Liver (tissue), 8 donors: ENCODE measurements at regions not wholly inside any gene's neighbourhood (a gene's known extent, or its start where the extent isn't known, plus 50 kb on each side); places are given as distances from the start of the nearest gene placed in this dataset.

Source experiments
- DNase-seq: peaks from one replicate; pipeline ENCODE4 v3.0.0-alpha.2; 2017; ENCODE audit warnings: low spot score
- H3K27ac ChIP-seq, 2 donors: one replicate each; pipeline ENCODE4 v1.7.0; 2013; ENCODE audit warnings: inconsistent platforms in 2 of 2, low read length in 2 of 2, control low read depth in 1 of 2, low read depth in 1 of 2, mild to moderate bottlenecking in 1 of 2
- H3K27me3 ChIP-seq, 4 donors: one replicate each; pipeline versions ENCODE4 v1.6.1 to v1.7.0; 2013; ENCODE audit warnings: low read length in 3 of 4, inconsistent platforms in 1 of 4, mild to moderate bottlenecking in 1 of 4, moderate library complexity in 1 of 4; ENCODE audit not compliant: control insufficient read depth in 4 of 4, insufficient read depth in 4 of 4
- H3K36me3 ChIP-seq, 4 donors: one replicate each; pipeline versions ENCODE4 v1.6.1 to v1.7.0; 2013; ENCODE audit warnings: low read length in 3 of 4, mild to moderate bottlenecking in 3 of 4, low read depth in 1 of 4, moderate library complexity in 1 of 4; ENCODE audit not compliant: control insufficient read depth in 4 of 4, insufficient read depth in 3 of 4
- H3K4me1 ChIP-seq, 4 donors: one replicate each; pipeline versions ENCODE4 v1.6.1 to v1.7.0; 2013; ENCODE audit warnings: low read length in 3 of 4, mild to moderate bottlenecking in 3 of 4, moderate library complexity in 1 of 4; ENCODE audit not compliant: control insufficient read depth in 4 of 4, insufficient read depth in 4 of 4
- H3K4me3 ChIP-seq, 3 donors: one replicate each; pipeline versions ENCODE4 v1.6.1 to v1.7.0; 2013; ENCODE audit warnings: low read length in 3 of 3, control low read depth in 1 of 3, low read depth in 1 of 3, mild to moderate bottlenecking in 1 of 3
- H3K9ac ChIP-seq, 2 donors: one replicate each; pipeline ENCODE4 v1.7.0; 2013; ENCODE audit warnings: low read length in 2 of 2, mild to moderate bottlenecking in 2 of 2, moderate library complexity in 2 of 2, control low read depth in 1 of 2, low read depth in 1 of 2
- H3K9me3 ChIP-seq, 4 donors: one replicate each; pipeline versions ENCODE4 v1.6.1 to v1.7.0; 2013; ENCODE audit warnings: low read length in 3 of 4; ENCODE audit not compliant: control insufficient read depth in 4 of 4
- CTCF ChIP-seq: fragments of 150-350 bp; IDR thresholded peaks from 2 replicates; pipeline ENCODE4 v1.5.1; 2017; ENCODE audit warnings: improper control_type of control experiment, low read depth, low read length; ENCODE audit not compliant: missing input control
- EGR1 ChIP-seq, 2 donors: IDR thresholded peaks; 2 replicates each; pipeline ENCODE4 v1.6.1; 2016 to 2018; ENCODE audit warnings: antibody characterized with exemption in 2 of 2, low read depth in 2 of 2
- FOXA1 ChIP-seq: IDR thresholded peaks from 2 replicates; pipeline ENCODE4 v1.6.1; 2016; ENCODE audit warnings: antibody characterized with exemption
- FOXA2 ChIP-seq: IDR thresholded peaks from 2 replicates; pipeline ENCODE4 v1.6.1; 2016; ENCODE audit warnings: antibody characterized with exemption
- GABPA ChIP-seq, 2 donors: IDR thresholded peaks in 1 of 2; conservative IDR thresholded peaks in 1 of 2; 2 replicates each; pipeline ENCODE4 v1.6.1; 2016; ENCODE audit warnings: antibody characterized with exemption in 2 of 2, mild to moderate bottlenecking in 1 of 2, moderate library complexity in 1 of 2
- HNF4A ChIP-seq, 2 donors: conservative IDR thresholded peaks; 2 replicates each; pipeline ENCODE4 v1.6.1; 2016; ENCODE audit warnings: antibody characterized with exemption in 2 of 2, mild to moderate bottlenecking in 2 of 2
- HNF4G ChIP-seq: IDR thresholded peaks from 2 replicates; pipeline ENCODE4 v1.6.1; 2016; ENCODE audit warnings: antibody characterized with exemption
- JUND ChIP-seq, 2 donors: IDR thresholded peaks; 2 replicates each; pipeline ENCODE4 v1.6.1; 2016; ENCODE audit warnings: antibody characterized with exemption in 2 of 2
- NR2F2 ChIP-seq: IDR thresholded peaks from 2 replicates; pipeline ENCODE4 v1.6.1; 2016; ENCODE audit warnings: antibody characterized with exemption
- RAD21 ChIP-seq, 2 donors: IDR thresholded peaks; 2 replicates each; pipeline ENCODE4 v1.6.1; 2016; ENCODE audit warnings: antibody characterized with exemption in 2 of 2, mild to moderate bottlenecking in 2 of 2
- REST ChIP-seq: IDR thresholded peaks from 2 replicates; pipeline ENCODE4 v1.6.1; 2016; ENCODE audit warnings: antibody characterized with exemption, mild to moderate bottlenecking
- RXRA ChIP-seq, 2 donors: IDR thresholded peaks; 2 replicates each; pipeline ENCODE4 v1.6.1; 2017 to 2018; ENCODE audit warnings: antibody characterized with exemption in 2 of 2, mild to moderate bottlenecking in 1 of 2
- SP1 ChIP-seq: IDR thresholded peaks from 2 replicates; pipeline ENCODE4 v1.6.1; 2018; ENCODE audit warnings: antibody characterized with exemption, mild to moderate bottlenecking
- TAF1 ChIP-seq: conservative IDR thresholded peaks from 2 replicates; pipeline ENCODE4 v1.6.1; 2016; ENCODE audit warnings: antibody characterized with exemption, mild to moderate bottlenecking
- YY1 ChIP-seq: IDR thresholded peaks from 2 replicates; pipeline ENCODE4 v1.6.1; 2016; ENCODE audit warnings: antibody characterized with exemption, mild to moderate bottlenecking
- ZBTB33 ChIP-seq: IDR thresholded peaks from 2 replicates; pipeline ENCODE4 v1.6.1; 2016; ENCODE audit warnings: antibody characterized with exemption
- WGBS: extraction: QIAGEN DNeasy Blood & Tissue Kit; methylation state at CpG from one replicate; pipeline ENCODE4 v1.1.7; 2013; 5-methylcytosine and 5-hydroxymethylcytosine counted together
- TF ChIP-seq, protein P1 (sequence below): IDR thresholded peaks from 2 replicates; pipeline ENCODE4 v1.6.1; 2016; ENCODE audit warnings: antibody characterized with exemption
- TF ChIP-seq, protein P2 (sequence below): IDR thresholded peaks from 2 replicates; pipeline ENCODE4 v1.6.1; 2016; ENCODE audit warnings: antibody characterized with exemption
- donor health status: healthy.
- donor health status: healthy.
- donor health status: healthy.
- donor health status: healthy.
- donor health status: healthy.

GRCh38 chr13:106691341-106691740 lies 123.4 kb upstream of the ARGLU1 start:
- H3K4me3 ChIP-seq: no peak overlapping the region
- H3K9me3 ChIP-seq: no peaks in the 10 kb centered on the region
- H3K27ac ChIP-seq: peak overlapping the region; percentile 15 to 70
- no peak overlapping the region for H3K9ac ChIP-seq
- no peaks in the 10 kb centered on the region for H3K36me3 ChIP-seq
- no peaks in the 10 kb centered on the region for H3K4me1 ChIP-seq
- peaks cover 0 to 5% (median 0%) of the 10 kb centered on the region in 4 donors for H3K27me3 ChIP-seq
- TF ChIP-seq GABPA (IDR thresholded peaks at IDR 0.05 in 1 of 2, conservative IDR thresholded peaks at IDR 0.05 in 1 of 2): no peak
- no peak for TF ChIP-seq FOXA2
- TF ChIP-seq SP1: no peak
- TF ChIP-seq FOXA1: no peak
- TF ChIP-seq RXRA (IDR thresholded peaks at IDR 0.05): no peak
- no peak for TF ChIP-seq YY1
- no peak for TF ChIP-seq EGR1 (IDR thresholded peaks at IDR 0.05; ENCODE audit: low read depth in 2 of 2)
- no peak for TF ChIP-seq NR2F2
- no peak for TF ChIP-seq RAD21 (IDR thresholded peaks at IDR 0.05)
- no peak for TF ChIP-seq HNF4A (conservative IDR thresholded peaks at IDR 0.05)
- no peak for TF ChIP-seq JUND (IDR thresholded peaks at IDR 0.05)
- TF ChIP-seq REST: no peak
- no peak for TF ChIP-seq CTCF
- TF ChIP-seq TAF1: no peak
- no peak for TF ChIP-seq HNF4G
- TF ChIP-seq, protein P1, sequence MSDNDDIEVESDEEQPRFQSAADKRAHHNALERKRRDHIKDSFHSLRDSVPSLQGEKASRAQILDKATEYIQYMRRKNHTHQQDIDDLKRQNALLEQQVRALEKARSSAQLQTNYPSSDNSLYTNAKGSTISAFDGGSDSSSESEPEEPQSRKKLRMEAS: no peak
- TF ChIP-seq, protein P2, sequence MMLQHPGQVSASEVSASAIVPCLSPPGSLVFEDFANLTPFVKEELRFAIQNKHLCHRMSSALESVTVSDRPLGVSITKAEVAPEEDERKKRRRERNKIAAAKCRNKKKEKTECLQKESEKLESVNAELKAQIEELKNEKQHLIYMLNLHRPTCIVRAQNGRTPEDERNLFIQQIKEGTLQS: no peak
- no peak for TF ChIP-seq ZBTB33
- 62% methylated on average over 5 of the region's 5 CpGs for WGBS
- DNase-seq: no peak
